ENCODE measurements at regions not wholly inside any gene's neighbourhood (a gene's known extent, or its start where the extent isn't known, plus 50 kb on each side); places are given as distances from the start of the nearest gene placed in this dataset.

- TF ChIP-seq CTCF (IDR thresholded peaks at IDR 0.05), result no peak
- no peak for TF ChIP-seq POLR2A (IDR thresholded peaks at IDR 0.05)
These were observed 241.4 kb downstream of the PHLDA1 start for GRCh38 chr12:75790219-75790618.

Data from heart left ventricle (tissue), 13 donors.